Colonic mucosa (tissue), 4 donors: ENCODE measurements at regions not wholly inside any gene's neighbourhood (a gene's known extent, or its start where the extent isn't known, plus 50 kb on each side); places are given as distances from the start of the nearest gene placed in this dataset.

ENCODE experiments used
- DNase-seq: peaks from one replicate; pipeline ENCODE4 v3.0.0-alpha.2; 2020
- H3K27ac ChIP-seq: fragments of 200-600 bp; one replicate; pipeline ENCODE4 v1.8.0; 2021
- H3K27me3 ChIP-seq: fragments of 200-600 bp; one replicate; pipeline ENCODE4 v1.8.0; 2021
- H3K36me3 ChIP-seq: fragments of 200-600 bp; one replicate; pipeline ENCODE4 v1.8.0; 2021
- H3K4me1 ChIP-seq: fragments of 200-600 bp; one replicate; pipeline ENCODE4 v1.8.0; 2021; ENCODE audit warnings: mild to moderate bottlenecking
- H3K4me3 ChIP-seq: fragments of 200-600 bp; one replicate; pipeline ENCODE4 v1.8.0; 2021
- H3K9ac ChIP-seq, 2 donors: one replicate each; pipeline ENCODE4 v1.7.0; 2013; ENCODE audit warnings: control low read depth in 2 of 2, low read depth in 2 of 2, low read length in 2 of 2
- H3K9me3 ChIP-seq: fragments of 200-600 bp; one replicate; pipeline ENCODE4 v1.8.0; 2021
- CTCF ChIP-seq: fragments of 200-600 bp; IDR thresholded peaks from one replicate; pipeline ENCODE4 v1.8.0; 2022; ENCODE audit warnings: antibody characterized with exemption, mild to moderate bottlenecking
- intact Hi-C: fragments of 100-400 bp; cut with DNase I; formaldehyde crosslinking; loops from one replicate; pipeline ENCODE4 v1.14.1; 2022
- donor health status: healthy.
- donor health status: DM: no; HTN: no; CAD: no.
- donor health status: DM: no; HTN: no; CAD: no.

- no peak overlapping the region for H3K4me3 ChIP-seq
- no peak for DNase-seq
- H3K9ac ChIP-seq, result no peak overlapping the region
- no peak overlapping the region for H3K27ac ChIP-seq
- no peaks in the 10 kb centered on the region for H3K4me1 ChIP-seq
- H3K36me3 ChIP-seq, result no peaks in the 10 kb centered on the region
- H3K9me3 ChIP-seq, result no peaks in the 10 kb centered on the region
- no peaks in the 10 kb centered on the region for H3K27me3 ChIP-seq
- TF ChIP-seq CTCF, result no peak
- intact Hi-C loops, result no loop called here
Observed at GRCh38 chr5:9776525-9776924, 146.4 kb upstream of the TAS2R1 start.

- no peak for DNase-seq
- H3K36me3 ChIP-seq, result no peaks in the 10 kb centered on the region
- H3K9me3 ChIP-seq, result no peaks in the 10 kb centered on the region
- no peak for TF ChIP-seq CTCF
- H3K9ac ChIP-seq, result no peak overlapping the region
- H3K27me3 ChIP-seq, result no peaks in the 10 kb centered on the region
- no peaks in the 10 kb centered on the region for H3K4me1 ChIP-seq
- intact Hi-C loops, result no loop called here
- H3K4me3 ChIP-seq, result no peak overlapping the region
- H3K27ac ChIP-seq, result no peak overlapping the region
Observed at GRCh38 chr5:9775339-9775738, 145.2 kb upstream of the TAS2R1 start.

GRCh38 chr5:9774472-9775079 is 144.4 kb upstream of the TAS2R1 start:
- TF ChIP-seq CTCF, result no peak
- DNase-seq, result no peak

GRCh38 chr5:9771079-9771478 is 140.9 kb upstream of the TAS2R1 start:
- no peak overlapping the region for H3K27ac ChIP-seq
- no peaks in the 10 kb centered on the region for H3K27me3 ChIP-seq
- no peak overlapping the region for H3K4me3 ChIP-seq
- H3K9ac ChIP-seq, result no peak overlapping the region
- H3K36me3 ChIP-seq, result no peaks in the 10 kb centered on the region
- no peaks in the 10 kb centered on the region for H3K9me3 ChIP-seq
- no peak for TF ChIP-seq CTCF
- no peaks in the 10 kb centered on the region for H3K4me1 ChIP-seq
- no peak for DNase-seq
- intact Hi-C loops, result no loop called here

More at GRCh38 chr5:9774472-9775079, 144.4 kb upstream of the TAS2R1 start:
- Histone ChIP-seq H3K9ac (no peak overlapping the region), H3K27me3 (no peaks in the 10 kb centered on the region), H3K36me3 (no peaks in the 10 kb centered on the region), H3K9me3 (no peaks in the 10 kb centered on the region), H3K27ac (no peak overlapping the region), H3K4me1 (no peaks in the 10 kb centered on the region), H3K4me3 (no peak overlapping the region)
- intact Hi-C loops, result no loop called here

- intact Hi-C loops, result no loop called here
- H3K27me3 ChIP-seq, result no peaks in the 10 kb centered on the region
- H3K4me1 ChIP-seq, result no peaks in the 10 kb centered on the region
- no peak overlapping the region for H3K9ac ChIP-seq
- no peak overlapping the region for H3K27ac ChIP-seq
- TF ChIP-seq CTCF, result no peak
- H3K9me3 ChIP-seq, result no peaks in the 10 kb centered on the region
- H3K4me3 ChIP-seq, result no peak overlapping the region
- no peaks in the 10 kb centered on the region for H3K36me3 ChIP-seq
- DNase-seq, result no peak
Observed at GRCh38 chr5:9766581-9766980, 136.4 kb upstream of the TAS2R1 start.
